Loucy (cell line): ENCODE measurements at regions not wholly inside any gene's neighbourhood (a gene's known extent, or its start where the extent isn't known, plus 50 kb on each side); places are given as distances from the start of the nearest gene placed in this dataset.

Experiments
- CTCF ChIP-seq: fragments of 200-600 bp; sonication (generic); conservative IDR thresholded peaks from 2 replicates; pipeline ENCODE4 v1.5.1; 2014; ENCODE audit warnings: mild to moderate bottlenecking, antibody characterized with exemption, low read length
- EZH2phosphoT487 ChIP-seq: fragments of 200-600 bp; IDR thresholded peaks from 2 replicates; pipeline ENCODE4 v1.6.1; 2018; ENCODE audit warnings: antibody characterized with exemption, mild to moderate bottlenecking, moderate library complexity, borderline replicate concordance

- no peak for TF ChIP-seq CTCF
- TF ChIP-seq EZH2phosphoT487: no peak
Measured at GRCh38 chr16:49964316-49964715, 60.7 kb upstream of the CNEP1R1 start.
